Non-pigmented ciliary epithelial cell (primary cell): ENCODE measurements at regions not wholly inside any gene's neighbourhood (a gene's known extent, or its start where the extent isn't known, plus 50 kb on each side); places are given as distances from the start of the nearest gene placed in this dataset.

Experiments used
- DNase-seq: peaks from one replicate; pipeline ENCODE4 v3.0.0-alpha.2; 2010; ENCODE audit warnings: low read depth

GRCh38 chr7:116310141-116310540 lies 99.8 kb downstream of the TES start:
- no peak for DNase-seq

DNA sequence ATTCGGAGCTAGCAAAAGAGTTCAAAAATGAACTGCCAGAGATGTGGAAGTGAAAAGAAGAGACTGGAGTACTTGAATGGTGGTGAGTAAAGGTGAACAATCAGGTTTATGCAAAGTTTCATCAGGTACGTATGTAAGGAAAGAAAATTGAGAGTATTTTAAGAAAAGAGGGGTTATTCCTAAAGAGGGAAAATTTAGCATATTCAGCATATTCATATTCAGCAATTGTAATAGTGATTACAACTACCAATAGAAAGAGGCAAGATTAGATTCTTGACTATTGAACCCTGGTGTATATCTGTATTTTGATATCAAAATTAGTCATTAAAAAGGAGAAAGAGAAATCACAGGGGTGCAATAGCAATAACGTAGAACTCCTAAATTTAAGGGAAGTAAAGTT lies 100.9 kb downstream of the TES start:
- no peak for DNase-seq

- DNase-seq = no peak
Measured at GRCh38 chr7:116311816-116312471, 101.6 kb downstream of the TES start.

GRCh38 chr7:116315293-116315692 lies 105.0 kb downstream of the TES start:
- DNase-seq = no peak

DNA sequence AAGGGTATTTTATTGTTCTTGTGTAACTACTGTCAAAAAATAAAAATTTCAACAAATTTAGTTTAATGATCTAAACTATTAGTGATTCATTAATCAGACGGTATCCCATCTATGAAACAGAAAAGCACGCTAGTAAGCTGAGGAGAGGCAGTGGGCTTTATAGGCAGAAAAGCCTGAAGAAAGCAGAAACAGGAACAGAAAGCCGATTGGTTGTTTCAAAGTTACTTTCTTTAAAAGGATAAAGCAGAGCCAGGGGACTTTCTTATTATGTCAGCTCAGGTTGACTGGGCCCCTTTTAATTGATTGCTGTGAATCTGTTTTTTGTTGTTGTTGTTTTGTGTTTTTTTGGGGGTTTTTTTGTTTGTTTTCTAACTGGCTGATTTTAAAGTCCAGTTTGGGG lies 105.5 kb downstream of the TES start:
- DNase-seq = no peak

DNA sequence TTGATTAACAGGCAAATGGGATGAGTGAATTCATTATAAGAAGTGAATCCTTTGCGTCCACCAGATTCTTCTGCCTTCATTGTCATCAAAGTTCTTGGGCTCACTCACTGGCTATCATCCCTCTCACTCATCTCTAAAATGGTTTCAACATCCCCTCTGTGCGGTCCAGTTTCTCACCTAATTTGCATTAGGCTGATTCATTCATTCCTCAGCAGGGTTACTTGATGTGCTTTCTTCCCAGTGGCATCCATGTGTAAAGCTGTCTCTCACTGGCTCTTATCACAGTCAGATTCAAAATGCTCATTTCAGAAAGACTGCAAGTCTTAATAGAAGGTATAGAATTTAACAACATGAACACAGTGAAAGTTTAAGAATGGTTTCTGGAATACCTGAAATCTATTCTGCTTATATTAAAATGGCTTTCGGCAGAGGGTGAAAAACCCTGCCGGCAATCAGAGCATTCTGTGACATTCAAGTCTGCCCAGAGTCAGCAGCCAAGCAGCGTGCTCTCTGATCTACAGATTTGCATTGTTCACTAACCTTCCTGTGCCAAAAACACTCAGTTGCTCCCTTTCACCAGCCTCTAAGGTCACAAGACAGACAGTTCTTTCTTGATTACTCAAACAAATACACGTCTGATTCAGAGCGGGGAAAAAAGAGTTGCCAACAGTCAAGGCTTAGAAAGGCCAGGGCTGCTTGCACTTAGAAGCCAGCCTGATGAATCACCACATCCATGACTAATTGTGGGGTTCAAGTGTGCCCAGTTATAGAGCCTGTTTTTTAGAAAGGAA lies 106.7 kb downstream of the TES start:
- DNase-seq = peak; percentile 99

- DNase-seq = no peak
Measured at GRCh38 chr7:116317907-116318306, 107.6 kb downstream of the TES start.

DNA sequence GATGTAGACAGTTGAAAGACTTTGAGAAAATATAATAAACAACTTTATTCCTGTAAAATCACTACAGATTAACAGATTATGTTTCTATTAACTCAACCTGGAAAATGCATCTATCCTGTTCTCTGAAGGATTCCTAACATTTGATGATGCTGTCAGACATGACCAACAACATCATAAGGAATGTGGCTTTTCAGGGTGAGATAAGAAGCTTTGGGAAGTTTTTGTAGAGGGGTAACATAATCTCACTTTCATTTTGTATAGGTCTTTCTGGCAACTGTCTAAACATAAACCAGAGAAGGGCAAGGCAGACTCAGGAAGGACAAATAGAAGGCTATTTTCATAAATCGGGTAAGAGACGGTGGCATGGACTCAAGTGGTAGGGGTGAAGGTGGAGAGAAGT lies 112.2 kb downstream of the TES start:
- DNase-seq = no peak

- DNase-seq = no peak
Measured at GRCh38 chr7:116324582-116324981, 114.2 kb downstream of the TES start.

- no peak for DNase-seq
Measured at GRCh38 chr7:116325517-116325916, 115.2 kb downstream of the TES start.

DNA sequence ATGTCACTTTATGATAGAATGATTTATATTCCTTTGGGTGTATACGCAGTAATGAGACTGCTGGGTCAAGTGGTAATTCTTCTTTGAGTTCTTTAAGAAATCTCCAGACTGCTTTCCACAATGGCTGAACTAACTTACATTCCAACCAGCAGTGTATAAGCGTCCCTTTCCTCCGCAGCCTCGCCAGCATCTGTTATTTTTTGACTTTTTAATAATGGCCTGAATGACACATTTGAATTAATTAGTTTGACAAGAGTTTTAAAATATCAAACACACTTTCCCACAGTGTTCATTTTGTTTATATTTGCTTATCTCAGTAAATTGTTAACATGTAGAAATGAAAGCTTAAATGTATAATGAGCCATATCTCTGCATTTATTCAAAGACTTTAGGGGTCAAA lies 116.8 kb downstream of the TES start:
- no peak for DNase-seq

GRCh38 chr7:116327752-116328151 lies 117.4 kb downstream of the TES start:
- DNase-seq = peak; percentile 99

- no peak for DNase-seq
Measured at GRCh38 chr7:116328161-116328560, 117.8 kb downstream of the TES start.

DNA sequence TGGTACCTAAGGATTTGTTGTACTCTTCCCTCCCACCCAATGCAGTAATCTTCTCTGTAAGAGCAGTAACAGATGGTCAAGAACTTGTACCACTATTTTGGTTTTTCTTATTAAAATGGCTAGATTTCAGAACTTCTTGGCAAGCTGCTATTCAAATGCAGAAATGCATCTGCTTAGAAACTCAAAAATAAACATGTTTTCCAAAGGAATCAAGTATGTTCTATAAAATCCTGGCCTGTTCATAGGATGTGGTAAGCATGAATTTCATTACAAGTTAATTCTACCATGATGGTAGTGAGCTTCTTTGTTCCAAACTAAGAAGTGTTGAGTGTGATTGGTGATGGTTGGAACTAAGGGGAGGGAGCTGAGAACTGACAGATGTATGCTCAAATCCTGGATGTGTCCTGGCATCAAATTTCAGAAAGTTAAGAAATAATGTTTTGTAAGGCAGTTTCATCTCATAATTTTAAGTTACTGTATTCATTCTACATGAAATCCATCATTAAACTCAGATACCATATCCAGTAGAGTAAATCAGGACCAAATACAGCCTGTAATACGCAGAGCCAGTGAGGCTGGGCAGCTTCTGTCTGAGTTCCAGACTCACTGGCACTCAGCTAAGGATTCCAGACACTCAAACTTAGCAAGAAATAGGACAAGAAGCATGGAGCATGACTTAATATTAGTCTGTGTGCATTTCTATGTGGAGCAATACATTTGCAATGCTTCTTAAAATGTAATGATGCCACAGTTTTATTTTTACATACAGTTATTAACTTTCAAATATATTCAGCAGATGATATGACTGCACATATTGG lies 119.6 kb downstream of the TES start:
- no peak for DNase-seq

- DNase-seq = no peak
Measured at GRCh38 chr7:116331020-116331419, 120.7 kb downstream of the TES start.

DNA sequence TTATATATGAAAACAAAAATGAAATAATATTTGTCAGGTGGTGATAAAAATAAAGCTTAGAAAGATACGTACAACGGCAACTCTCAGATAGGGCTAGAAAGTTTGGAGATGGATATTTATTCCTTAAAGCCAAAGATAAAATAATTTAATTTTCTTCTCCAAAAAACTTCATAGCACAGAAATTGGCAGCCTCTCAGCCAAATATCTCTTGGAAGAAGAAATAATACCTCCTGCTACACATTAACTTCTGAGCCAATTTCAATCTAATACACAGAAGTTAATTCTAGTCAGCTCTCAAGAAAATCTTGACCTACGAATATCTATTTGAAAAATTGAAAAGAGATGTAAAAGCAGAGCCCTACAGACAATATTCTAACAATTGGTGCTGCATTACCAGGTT lies 122.4 kb downstream of the TES start:
- DNase-seq = no peak

DNA sequence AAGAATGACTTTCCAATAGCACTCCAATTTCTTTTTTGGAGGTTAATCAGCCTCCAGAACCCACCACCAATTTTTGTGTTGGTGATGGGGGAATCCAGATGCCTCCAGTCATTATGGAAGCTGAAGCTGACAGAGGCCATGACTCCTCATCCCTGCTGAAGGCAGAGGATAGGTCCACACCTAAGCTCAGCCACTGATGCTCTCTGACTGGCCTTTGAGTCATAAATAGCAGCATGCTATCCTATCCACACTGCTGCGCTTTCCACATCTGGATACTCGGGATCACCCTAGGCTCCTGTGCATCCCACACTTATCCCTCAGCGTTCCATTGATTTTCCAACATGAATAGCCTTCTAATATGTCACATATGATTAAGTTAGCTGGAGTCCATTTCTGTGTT lies 124.2 kb downstream of the TES start:
- no peak for DNase-seq

DNA sequence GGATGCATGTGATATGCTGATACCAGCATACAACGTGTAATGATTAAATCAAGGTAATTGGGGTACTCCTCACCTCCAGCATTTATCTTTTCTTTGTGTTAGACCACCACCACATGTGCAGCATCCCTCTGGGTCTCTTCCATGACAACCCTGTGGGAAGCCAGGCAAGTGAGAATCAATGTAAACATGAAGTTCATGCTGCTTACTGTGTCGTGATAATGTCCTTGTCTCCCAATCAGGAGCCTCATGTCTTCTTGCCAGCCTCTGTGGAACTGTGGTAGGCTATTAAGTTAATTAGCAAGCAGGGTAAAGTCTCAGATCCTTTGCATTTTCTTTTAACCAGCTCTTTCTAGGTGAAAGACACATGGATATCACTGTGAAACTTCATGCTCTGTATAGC lies 126.7 kb downstream of the TES start:
- no peak for DNase-seq

DNA sequence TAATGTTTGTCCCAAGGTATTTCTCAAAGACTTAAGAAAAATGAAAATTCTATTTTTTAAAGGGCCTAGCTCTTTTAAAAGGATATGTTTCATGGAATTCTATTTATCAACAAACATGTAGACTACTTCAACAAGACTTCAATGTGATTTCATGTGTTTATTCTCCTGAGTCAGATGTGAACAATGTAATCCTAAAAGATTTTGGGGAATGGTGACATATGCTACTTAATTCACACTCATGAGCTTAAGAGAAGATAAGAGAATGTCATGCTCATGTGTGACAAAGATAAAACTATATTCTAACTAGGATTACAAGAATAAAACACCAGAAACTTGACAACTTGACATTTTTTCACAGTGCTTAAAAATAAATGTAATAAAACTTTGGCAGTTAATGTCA lies 127.5 kb downstream of the TES start:
- no peak for DNase-seq

DNA sequence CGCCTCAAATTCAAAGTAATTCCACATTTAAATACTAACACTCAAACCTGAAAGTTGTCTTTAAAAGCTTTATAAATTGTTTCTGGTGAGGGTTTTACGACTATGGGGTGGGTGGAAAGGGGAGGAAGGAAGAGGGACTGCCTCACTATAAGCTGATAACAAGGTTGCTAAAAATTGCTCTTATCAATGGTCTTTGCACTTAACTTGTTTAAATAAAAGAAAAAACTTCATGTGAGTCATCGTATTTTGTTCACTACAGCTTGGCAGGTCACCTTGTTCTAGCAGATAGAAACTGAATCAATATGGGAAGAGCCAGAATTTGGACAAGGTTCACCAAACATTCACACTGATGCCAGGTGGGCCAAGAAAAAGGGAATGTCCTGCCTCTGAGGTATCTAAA lies 129.2 kb downstream of the TES start:
- DNase-seq = no peak

GRCh38 chr7:116340201-116340847 lies 130.0 kb downstream of the TES start:
- no peak for DNase-seq
